ENCODE measurements at regions not wholly inside any gene's neighbourhood (a gene's known extent, or its start where the extent isn't known, plus 50 kb on each side); places are given as distances from the start of the nearest gene placed in this dataset.

- H3K14ac ChIP-seq (ENCODE audit: insufficient read depth, low read length), result no peak overlapping the region
- H3K4me1 ChIP-seq (ENCODE audit: insufficient read depth, low read length), result peaks cover 9% of the 10 kb centered on the region; the same call in 1 of the 2 replicates
- peaks cover 53% of the 10 kb centered on the region for H3K79me2 ChIP-seq (ENCODE audit: insufficient read depth, low read length)
- peak overlapping the region; percentile 33 to 82 (median 78); a peak in 5 of 7 replicates for H3K27ac Mint-ChIP-seq
- no peaks in the 10 kb centered on the region for H3K23me2 ChIP-seq (ENCODE audit: insufficient read length, low read depth, low read length, poor library complexity, severe bottlenecking)
- no peaks in the 10 kb centered on the region for H3K9me3 ChIP-seq (ENCODE audit: control insufficient read depth, low read depth, low read length)
- H3K4ac ChIP-seq (ENCODE audit: low read depth, low read length), result no peak overlapping the region
- H2BK120ac ChIP-seq (ENCODE audit: low read depth, low read length, poor library complexity, severe bottlenecking), result no peak overlapping the region
- no peaks in the 10 kb centered on the region for H3K9me3 Mint-ChIP-seq
- H3K79me1 ChIP-seq (ENCODE audit: insufficient read depth, low read depth, low read length, poor library complexity, severe bottlenecking), result peaks cover 12% of the 10 kb centered on the region
- no CpG with 5 or more reads among the region's 2 CpGs for WGBS (ENCODE audit: extremely low coverage, insufficient read length, low lambda C conversion rate)
- no peak overlapping the region for H3K18ac ChIP-seq (ENCODE audit: insufficient read length, low read depth, low read length)
- H2BK15ac ChIP-seq (ENCODE audit: low read depth, low read length), result no peak overlapping the region
- H2BK5ac ChIP-seq (ENCODE audit: insufficient read length, low read length), result no peak overlapping the region
- no peaks in the 10 kb centered on the region for H3K27me3 ChIP-seq (ENCODE audit: insufficient read depth, low read length)
- H4K5ac ChIP-seq (ENCODE audit: insufficient read length, low read depth, low read length), result no peak overlapping the region
- no peak overlapping the region for H3K9ac ChIP-seq (ENCODE audit: extremely low read depth, insufficient read length, low read length)
- H3K4me3 Mint-ChIP-seq, result no peak overlapping the region; a peak in 1 of 5 replicates
- no peak overlapping the region for H3T11ph ChIP-seq (ENCODE audit: low read length)
- no peak for DNase-seq
- H3K23ac ChIP-seq (ENCODE audit: insufficient read length, low read depth, low read length), result no peak overlapping the region
- H3K56ac ChIP-seq (ENCODE audit: insufficient read length, low read depth, low read length), result no peak overlapping the region
- no peak overlapping the region for H2AFZ ChIP-seq (ENCODE audit: low read length)
- no peak overlapping the region for H3K4me2 ChIP-seq (ENCODE audit: insufficient read depth, insufficient read length, low read length)
- no peaks in the 10 kb centered on the region for H4K20me1 ChIP-seq (ENCODE audit: control insufficient read depth, insufficient read depth, insufficient read length)
- peaks cover 0 to 12% (median 10%) of the 10 kb centered on the region in 3 experiments; a peak in 4 of 7 replicates for H3K36me3 Mint-ChIP-seq (ENCODE audit: insufficient read depth in 1 of 3, low read depth in 3 of 3)
- no peak overlapping the region for H2BK20ac ChIP-seq (ENCODE audit: low read depth, low read length, poor library complexity, severe bottlenecking)
- H3K4me1 Mint-ChIP-seq, result peaks cover 68 to 69% of the 10 kb centered on the region in 2 experiments
- no peaks in the 10 kb centered on the region for H3K27me3 Mint-ChIP-seq (ENCODE audit: low read depth)
- no peak for TF ChIP-seq CTCF (conservative IDR thresholded peaks at IDR 0.05)
- no peak overlapping the region for H2BK12ac ChIP-seq (ENCODE audit: insufficient read length, low read depth, low read length)
- H3K27ac ChIP-seq (ENCODE audit: insufficient read length, low read depth, low read length), result no peak overlapping the region
- no peak overlapping the region for H2AK5ac ChIP-seq (ENCODE audit: insufficient read length, low read length)
- no peak overlapping the region for H4K8ac ChIP-seq (replicated peaks; ENCODE audit: insufficient read length, low read depth, low read length)
- H4K91ac ChIP-seq (ENCODE audit: insufficient read length, low read depth, low read length), result no peak overlapping the region
Observed at GRCh38 chr6:21732731-21733130, 139.2 kb downstream of the SOX4 start.
